ENCODE measurements at regions not wholly inside any gene's neighbourhood (a gene's known extent, or its start where the extent isn't known, plus 50 kb on each side); places are given as distances from the start of the nearest gene placed in this dataset.

DNA sequence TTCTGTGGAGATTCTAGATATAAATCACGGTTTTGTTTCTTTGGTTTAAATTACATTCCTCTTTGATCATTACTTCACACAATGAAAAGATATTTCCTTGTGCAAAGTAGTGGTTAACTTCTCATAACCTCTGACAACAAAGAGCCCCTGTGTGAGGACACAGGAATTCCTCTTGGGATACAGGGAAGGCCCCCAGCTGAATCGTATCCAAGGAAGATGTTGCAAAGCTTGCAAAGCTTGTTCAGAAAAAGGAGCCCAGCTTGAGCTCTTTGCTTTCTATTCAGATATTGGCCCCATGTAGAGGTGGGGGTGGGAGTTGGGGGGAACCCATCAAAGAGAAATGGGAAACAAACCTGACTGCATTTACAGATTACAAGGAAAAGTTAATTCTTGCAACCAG, 145.7 kb downstream of the RELL1 start:
- Mint-ChIP-seq H3K27me3 (no peaks in the 10 kb centered on the region), H3K9me3 (peaks cover 9% of the 10 kb centered on the region), H3K4me1 (ENCODE audit: unreplicated experiment) (peaks cover 41% of the 10 kb centered on the region), H3K4me3 (peak overlapping the region; percentile 51), H3K36me3 (peaks cover 10% of the 10 kb centered on the region), H3K27ac (peak overlapping the region; percentile 68)
- TF ChIP-seq CTCF (conservative IDR thresholded peaks at IDR 0.05): no peak
- DNase-seq (ENCODE audit: extremely low spot score, unreplicated experiment): no peak

GRCh38 chr4:37538931-37539330, 147.2 kb downstream of the RELL1 start:
- peak overlapping the region; percentile 60 for H3K27ac Mint-ChIP-seq
- no peak for TF ChIP-seq CTCF (conservative IDR thresholded peaks at IDR 0.05)
- peaks cover 36% of the 10 kb centered on the region for H3K4me1 Mint-ChIP-seq (ENCODE audit: unreplicated experiment)
- peaks cover 3% of the 10 kb centered on the region for H3K9me3 Mint-ChIP-seq
- H3K4me3 Mint-ChIP-seq: no peak overlapping the region
- H3K36me3 Mint-ChIP-seq: peaks cover 8% of the 10 kb centered on the region
- no peak for DNase-seq (ENCODE audit: extremely low spot score, unreplicated experiment)
- no peaks in the 10 kb centered on the region for H3K27me3 Mint-ChIP-seq

DNA sequence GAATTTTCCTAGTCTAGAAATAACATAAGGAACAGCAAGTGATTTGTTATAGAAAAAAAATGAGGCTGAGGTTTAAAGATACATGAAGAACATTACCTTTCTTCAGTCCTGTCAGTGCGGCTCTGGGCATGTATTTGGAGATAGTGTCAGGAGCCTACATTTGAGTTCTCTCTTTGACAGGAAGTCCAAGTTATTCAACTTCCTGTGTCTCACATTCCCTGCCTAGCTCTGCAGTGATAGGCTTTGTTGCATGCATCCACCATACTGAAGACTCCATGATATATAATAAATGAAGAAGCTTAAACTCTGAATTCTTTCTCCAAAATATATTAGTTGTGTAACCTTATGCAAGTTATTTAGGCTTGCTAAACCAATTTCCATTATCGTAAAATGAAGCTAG, 148.7 kb downstream of the RELL1 start:
- Mint-ChIP-seq H3K27me3 (no peaks in the 10 kb centered on the region), H3K4me3 (no peak overlapping the region), H3K4me1 (ENCODE audit: unreplicated experiment) (peaks cover 33% of the 10 kb centered on the region), H3K9me3 (no peaks in the 10 kb centered on the region), H3K27ac (no peak overlapping the region), H3K36me3 (peaks cover 4% of the 10 kb centered on the region)
- TF ChIP-seq CTCF (conservative IDR thresholded peaks at IDR 0.05): no peak
- no peak for DNase-seq (ENCODE audit: extremely low spot score, unreplicated experiment)

DNA sequence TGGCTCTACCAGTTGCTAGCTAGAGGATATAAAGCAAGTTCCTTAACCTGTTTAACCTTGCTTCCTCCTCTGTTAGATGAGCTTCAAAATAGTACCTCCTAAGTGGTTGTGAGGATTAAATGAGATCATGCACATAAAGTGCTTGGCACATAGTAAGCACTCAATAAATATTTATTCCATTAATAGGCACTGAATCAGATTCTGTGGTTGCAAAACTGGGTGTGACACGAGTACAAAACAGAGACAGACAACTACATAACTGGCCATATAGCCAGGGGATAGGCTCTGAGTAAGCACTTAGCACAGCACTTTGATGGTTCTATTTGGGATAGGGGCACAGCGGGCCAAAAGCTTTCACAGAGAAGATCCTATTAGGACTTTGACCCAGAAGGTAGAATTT, 150.3 kb downstream of the RELL1 start:
- Mint-ChIP-seq H3K27ac (no peak overlapping the region), H3K4me3 (no peak overlapping the region), H3K27me3 (no peaks in the 10 kb centered on the region), H3K9me3 (no peaks in the 10 kb centered on the region), H3K4me1 (ENCODE audit: unreplicated experiment) (peaks cover 27% of the 10 kb centered on the region), H3K36me3 (peaks cover 4% of the 10 kb centered on the region)
- DNase-seq (ENCODE audit: extremely low spot score, unreplicated experiment): no peak
- no peak for TF ChIP-seq CTCF (conservative IDR thresholded peaks at IDR 0.05)

GRCh38 chr4:37533286-37534033, 152.7 kb downstream of the RELL1 start:
- DNase-seq (ENCODE audit: extremely low spot score, unreplicated experiment): no peak
- no peaks in the 10 kb centered on the region for H3K27me3 Mint-ChIP-seq
- H3K36me3 Mint-ChIP-seq: peaks cover 4% of the 10 kb centered on the region
- H3K4me3 Mint-ChIP-seq: no peak overlapping the region
- no peak for TF ChIP-seq CTCF (conservative IDR thresholded peaks at IDR 0.05)
- peak overlapping the region; percentile 74 for H3K27ac Mint-ChIP-seq
- H3K9me3 Mint-ChIP-seq: no peaks in the 10 kb centered on the region
- peaks cover 13% of the 10 kb centered on the region for H3K4me1 Mint-ChIP-seq (ENCODE audit: unreplicated experiment)
